Heart right ventricle (tissue), 16 donors: ENCODE measurements at regions not wholly inside any gene's neighbourhood (a gene's known extent, or its start where the extent isn't known, plus 50 kb on each side); places are given as distances from the start of the nearest gene placed in this dataset.

ENCODE experiments used
- ATAC-seq, 8 donors: fragments of 200-7000 bp; cut with Tn5 transposase; one replicate each; pipeline ENCODE4 v1.9.1; 2020; ENCODE audit warnings: mild to moderate bottlenecking in 8 of 8, moderate library complexity in 8 of 8, moderate number of reproducible peaks in 1 of 8
- DNase-seq, 2 donors: peaks; one replicate each; pipeline ENCODE4 v3.0.0-alpha.2; 2020
- H3K27ac ChIP-seq, 10 donors: fragments of 200-600 bp; sonication (generic) in 2 of 10; one replicate each; pipeline versions ENCODE4 v1.5.0 to v1.8.0; 2020 to 2022; ENCODE audit warnings: mild to moderate bottlenecking in 3 of 10
- H3K27me3 ChIP-seq, 7 donors: fragments of 200-600 bp; one replicate each; pipeline ENCODE4 v1.8.0; 2021 to 2022; ENCODE audit warnings: mild to moderate bottlenecking in 2 of 7
- H3K36me3 ChIP-seq, 9 donors: fragments of 200-600 bp; sonication (generic) in 1 of 9; one replicate each; pipeline versions ENCODE4 v1.5.0 to v1.8.0; 2020 to 2022; ENCODE audit warnings: mild to moderate bottlenecking in 2 of 9
- H3K4me1 ChIP-seq, 9 donors: fragments of 200-600 bp; sonication (generic) in 1 of 9; one replicate each; pipeline versions ENCODE4 v1.5.0 to v1.8.0; 2020 to 2022; ENCODE audit warnings: mild to moderate bottlenecking in 4 of 9
- H3K4me3 ChIP-seq, 10 donors: fragments of 200-600 bp; sonication (generic) in 2 of 10; one replicate each; pipeline versions ENCODE4 v1.5.0 to v1.8.0; 2020 to 2022; ENCODE audit warnings: mild to moderate bottlenecking in 7 of 10, moderate library complexity in 2 of 10
- H3K9me3 ChIP-seq, 11 donors: fragments of 200-600 bp in 10 of 11; sonication (generic) in 2 of 11; one replicate each; pipeline versions ENCODE4 v1.5.0 to v1.8.0; 2013 to 2022; ENCODE audit warnings: mild to moderate bottlenecking in 2 of 11, control low read depth in 1 of 11, moderate library complexity in 1 of 11
- WGBS, 2 donors: extraction: QIAGEN DNeasy Blood & Tissue Kit; methylation state at CpG; one replicate each; pipeline ENCODE4 v1.1.7; 2013; ENCODE audit warnings: inconsistent platforms in 1 of 2; 5-methylcytosine and 5-hydroxymethylcytosine counted together
- intact Hi-C, 10 donors: fragments of 100-400 bp; cut with DNase I; formaldehyde crosslinking; loops; one replicate each; pipeline versions ENCODE4 v1.11.1 to v1.14.2; 2022
- TF ChIP-seq, protein P1 (sequence below), 9 donors: fragments of 200-600 bp; sonication (generic) in 2 of 9; IDR thresholded peaks; one replicate each; pipeline versions ENCODE4 v1.5.0 to v1.8.0; 2021 to 2022; ENCODE audit warnings: antibody characterized with exemption in 9 of 9, mild to moderate bottlenecking in 5 of 9, moderate library complexity in 1 of 9
- donor health status: Arrhythmogenic right ventricular cardiomyopathy.
- donor health status: ischemic (EF 13 %, LVEDD 7.1; RV severe dilation, severe dysfunction).
- donor health status: healthy with polysubstance abuse.
- donor health status: DM: no; HTN: yes; CAD: no.
- donor health status: DM: no; HTN: no; CAD: no.
- donor health status: ischemic (EF 25% LVEDD 6.9; RV normal size, moderate dysfunction).
- donor health status: ischemic (EF 25% LVEDD 5.7; RV mildly dilated, moderate dysfunction).
- donor health status: healthy.
- donor health status: DM: yes; HTN: yes; CAD: no.
- donor health status: Ischemic cardiomyopathy.
- donor health status: ischemic (EF 35%, LVEDD 5.7; RV mildly dilated, moderate dysfunction).
- donor health status: nonischemic (EF 11% LVEDD 7.7; RV severe dilation, severe dysfunction).
- donor health status: DM: yes; HTN: yes; CAD: no.
- donor health status: PGD.
- donor health status: ischemic (EF 29% LVEDD 5.4; RV normal size, mild dysfunction).
- donor health status: nonischemic (EF 23%, LVEDD 6.1; RV moderate dilation, normal function).

DNA sequence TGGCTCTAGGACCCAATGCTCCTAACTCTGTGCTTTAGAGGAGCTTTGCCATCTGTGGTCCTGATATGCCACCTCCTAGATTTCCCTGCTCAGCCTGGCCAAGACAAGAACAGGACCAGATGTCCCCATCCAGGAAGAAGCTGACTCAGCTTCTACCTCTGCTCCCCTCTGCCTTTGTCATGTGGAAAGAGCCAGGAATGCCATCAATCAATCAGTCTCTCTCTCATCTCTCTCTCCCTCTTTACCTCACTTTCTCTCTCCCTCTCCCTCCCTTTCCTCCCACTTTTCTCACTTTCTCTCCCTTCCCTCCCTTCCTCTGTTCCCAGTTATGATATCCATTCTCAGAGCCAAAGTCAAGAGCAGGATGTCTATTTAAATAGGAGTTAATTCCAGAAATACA, 892.5 kb upstream of the TMEM132C start:
- ATAC-seq, result no peak
- TF ChIP-seq, protein P1, sequence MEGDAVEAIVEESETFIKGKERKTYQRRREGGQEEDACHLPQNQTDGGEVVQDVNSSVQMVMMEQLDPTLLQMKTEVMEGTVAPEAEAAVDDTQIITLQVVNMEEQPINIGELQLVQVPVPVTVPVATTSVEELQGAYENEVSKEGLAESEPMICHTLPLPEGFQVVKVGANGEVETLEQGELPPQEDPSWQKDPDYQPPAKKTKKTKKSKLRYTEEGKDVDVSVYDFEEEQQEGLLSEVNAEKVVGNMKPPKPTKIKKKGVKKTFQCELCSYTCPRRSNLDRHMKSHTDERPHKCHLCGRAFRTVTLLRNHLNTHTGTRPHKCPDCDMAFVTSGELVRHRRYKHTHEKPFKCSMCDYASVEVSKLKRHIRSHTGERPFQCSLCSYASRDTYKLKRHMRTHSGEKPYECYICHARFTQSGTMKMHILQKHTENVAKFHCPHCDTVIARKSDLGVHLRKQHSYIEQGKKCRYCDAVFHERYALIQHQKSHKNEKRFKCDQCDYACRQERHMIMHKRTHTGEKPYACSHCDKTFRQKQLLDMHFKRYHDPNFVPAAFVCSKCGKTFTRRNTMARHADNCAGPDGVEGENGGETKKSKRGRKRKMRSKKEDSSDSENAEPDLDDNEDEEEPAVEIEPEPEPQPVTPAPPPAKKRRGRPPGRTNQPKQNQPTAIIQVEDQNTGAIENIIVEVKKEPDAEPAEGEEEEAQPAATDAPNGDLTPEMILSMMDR (IDR thresholded peaks at IDR 0.05), result no peak
- Histone ChIP-seq H3K4me1 (no peaks in the 10 kb centered on the region), H3K27me3 (peaks cover 0 to 25% (median 0%) of the 10 kb centered on the region in 7 donors), H3K36me3 (no peaks in the 10 kb centered on the region), H3K4me3 (no peak overlapping the region), H3K9me3 (no peaks in the 10 kb centered on the region), H3K27ac (no peak overlapping the region)
- intact Hi-C loops, result no loop called here
- DNase-seq, result no peak

DNA sequence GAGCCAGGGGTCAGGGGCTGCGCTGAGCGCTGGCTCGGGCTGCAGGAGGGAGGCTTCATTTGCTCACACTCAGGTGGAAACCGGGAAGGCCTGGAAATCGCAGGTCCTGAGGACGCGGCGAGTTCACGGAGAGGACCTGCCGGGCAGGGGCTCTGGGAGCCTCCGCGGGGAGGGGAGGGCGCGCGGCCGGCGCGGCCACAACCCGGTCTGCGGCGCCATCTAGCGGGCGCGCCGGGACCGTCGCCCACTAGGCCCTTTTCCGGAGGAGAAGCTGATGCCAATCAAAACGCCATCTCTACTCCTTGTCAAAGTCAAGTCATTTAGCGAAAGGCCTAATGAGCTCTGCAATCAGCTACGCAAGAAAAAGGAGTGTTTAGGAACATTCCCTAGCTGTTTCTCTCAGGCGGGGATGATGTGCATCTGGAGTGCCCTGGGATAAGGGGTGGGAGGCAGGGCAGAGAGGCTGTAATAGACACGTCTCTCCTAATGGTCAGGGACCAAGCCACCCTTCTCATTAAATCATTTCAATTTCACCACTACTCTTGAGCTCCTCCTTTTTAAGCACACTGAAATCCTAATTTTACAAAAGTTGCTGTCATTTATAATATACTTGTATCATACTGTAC, 885.8 kb upstream of the TMEM132C start:
- H3K4me3 ChIP-seq, result peak overlapping the region in 3 of 10 donors; percentile 19 to 24 (median 21)
- peaks cover 0 to 6% (median 0%) of the 10 kb centered on the region in 9 donors for H3K4me1 ChIP-seq
- ATAC-seq (peak in 5 of 8 donors; percentile 42 to 76 (median 54)), DNase-seq (peak; percentile 6 to 30)
- H3K9me3 ChIP-seq, result no peaks in the 10 kb centered on the region
- H3K36me3 ChIP-seq, result no peaks in the 10 kb centered on the region
- intact Hi-C loops, result loop anchor here in 9 of 10 donors (1.0 to 10.0 kb wide), 6 partner anchors 273 to 1846 kb away; no protein-coding TSS in a partner anchor
- peaks cover 0 to 23% (median 12%) of the 10 kb centered on the region in 7 donors for H3K27me3 ChIP-seq
- TF ChIP-seq, protein P1 (IDR thresholded peaks at IDR 0.05), result peak; percentile 70 to 88 (median 84)
- WGBS, 2 donors, result 2 to 4% methylated on average over 33 of the region's 33 CpGs
- H3K27ac ChIP-seq, result no peak overlapping the region

DNA sequence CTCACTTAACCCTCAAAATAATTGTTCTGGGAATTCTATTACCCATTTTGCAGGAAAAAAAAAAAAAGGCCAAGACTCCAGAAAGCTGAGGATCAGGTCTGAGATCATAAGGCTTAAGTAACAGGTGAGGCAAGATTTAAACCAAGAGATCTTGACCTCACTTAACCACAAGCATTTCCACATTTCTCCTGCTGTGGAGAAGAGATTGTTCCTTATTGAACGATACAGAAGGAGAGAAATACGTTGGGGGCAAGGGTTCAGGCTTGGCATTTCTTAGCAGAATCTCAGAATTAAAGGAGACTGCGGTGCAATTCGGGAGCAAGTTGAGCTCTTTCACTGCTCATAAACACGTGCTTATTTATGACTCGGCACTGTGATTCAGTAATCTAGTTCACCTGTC, 885.3 kb upstream of the TMEM132C start:
- TF ChIP-seq, protein P1 (IDR thresholded peaks at IDR 0.05), result no peak
- H3K4me3 ChIP-seq, result no peak overlapping the region
- H3K36me3 ChIP-seq, result no peaks in the 10 kb centered on the region
- H3K4me1 ChIP-seq, result peaks cover 0 to 6% (median 0%) of the 10 kb centered on the region in 9 donors
- intact Hi-C loops, result loop anchor here in 9 of 10 donors (1.0 to 10.0 kb wide), 6 partner anchors 273 to 1847 kb away; no protein-coding TSS in a partner anchor
- DNase-seq (no peak), ATAC-seq (no peak)
- WGBS, 2 donors, result 67 to 73% methylated on average over 6 of the region's 6 CpGs
- peaks cover 0 to 29% (median 12%) of the 10 kb centered on the region in 7 donors for H3K27me3 ChIP-seq
- H3K9me3 ChIP-seq, result no peaks in the 10 kb centered on the region
- no peak overlapping the region for H3K27ac ChIP-seq

DNA sequence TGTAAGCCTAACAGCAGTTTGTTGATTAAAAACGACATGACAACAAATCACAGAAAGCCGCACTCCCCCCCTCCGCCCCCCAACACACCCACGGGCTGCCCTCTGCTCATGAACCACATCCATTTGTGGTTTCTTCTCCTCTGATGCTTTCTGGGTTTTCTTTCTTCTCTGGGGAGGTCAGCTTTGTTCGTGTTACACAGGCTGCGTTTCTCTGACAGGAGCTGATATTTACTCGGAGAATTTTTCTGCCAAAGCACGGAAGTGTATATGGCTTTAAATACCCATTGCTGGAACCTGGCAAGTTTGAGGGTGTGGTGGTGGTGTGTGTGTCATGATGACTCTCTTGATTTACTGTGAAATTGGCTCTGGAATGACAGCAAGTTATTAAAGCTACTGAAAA, 883.7 kb upstream of the TMEM132C start:
- no peaks in the 10 kb centered on the region for H3K9me3 ChIP-seq
- TF ChIP-seq, protein P1 (IDR thresholded peaks at IDR 0.05), result no peak
- H3K4me1 ChIP-seq, result peaks cover 0 to 6% (median 0%) of the 10 kb centered on the region in 9 donors
- no peak for ATAC-seq
- H3K27ac ChIP-seq, result no peak overlapping the region
- H3K4me3 ChIP-seq, result no peak overlapping the region
- intact Hi-C loops, result loop anchor here in 8 of 10 donors (5.0 to 10.0 kb wide), 5 partner anchors 276 to 1848 kb away; no protein-coding TSS in a partner anchor
- no peak for DNase-seq
- H3K36me3 ChIP-seq, result no peaks in the 10 kb centered on the region
- peaks cover 0 to 44% (median 18%) of the 10 kb centered on the region in 7 donors for H3K27me3 ChIP-seq
- 63 to 69% methylated on average over 8 of the region's 8 CpGs for WGBS, 2 donors
